ENCODE measurements at regions not wholly inside any gene's neighbourhood (a gene's known extent, or its start where the extent isn't known, plus 50 kb on each side); places are given as distances from the start of the nearest gene placed in this dataset.
A peak's percentile ranks its signal among the peaks of the same experiment; 100 is the strongest.

GRCh38 chr18:5604778-5605177, 61.0 kb upstream of the EPB41L3 start:
- Mint-ChIP-seq H3K36me3 (ENCODE audit: low read depth) (no peaks in the 10 kb centered on the region), H3K27me3 (ENCODE audit: insufficient read depth) (no peaks in the 10 kb centered on the region), H3K27ac (no peak overlapping the region), H3K4me3 (no peak overlapping the region), H3K4me1 (peaks cover 27% of the 10 kb centered on the region), H3K9me3 (no peaks in the 10 kb centered on the region)
- peak; percentile 60 for DNase-seq
- Histone ChIP-seq H3K9me3 (ENCODE audit: control insufficient read depth, low read length) (no peaks in the 10 kb centered on the region), H3K27ac (ENCODE audit: low read depth, low read length) (no peak overlapping the region), H3K27me3 (ENCODE audit: control insufficient read depth, insufficient read depth, low read length, poor library complexity, severe bottlenecking) (no peaks in the 10 kb centered on the region), H3K36me3 (ENCODE audit: control insufficient read depth, insufficient read depth, low read length) (no peaks in the 10 kb centered on the region), H3K4me1 (ENCODE audit: control insufficient read depth, insufficient read depth, low read length) (peaks cover 4% of the 10 kb centered on the region), H3K4me3 (ENCODE audit: low read length) (no peak overlapping the region), H3K9ac (ENCODE audit: extremely low read depth, low read length, poor library complexity, severe bottlenecking) (no peak overlapping the region)
- peak; percentile 65 for TF ChIP-seq CTCF (conservative IDR thresholded peaks at IDR 0.05)
- 70 to 82% methylated on average over 2 of the region's 2 CpGs for WGBS, 2 experiments (ENCODE audit: insufficient coverage in 1 of 2, insufficient read length in 1 of 2)

- Histone ChIP-seq H3K4me3 (ENCODE audit: low read length) (no peak overlapping the region), H3K4me1 (ENCODE audit: control insufficient read depth, insufficient read depth, low read length) (peaks cover 4% of the 10 kb centered on the region), H3K9me3 (ENCODE audit: control insufficient read depth, low read length) (no peaks in the 10 kb centered on the region), H3K36me3 (ENCODE audit: control insufficient read depth, insufficient read depth, low read length) (no peaks in the 10 kb centered on the region), H3K9ac (ENCODE audit: extremely low read depth, low read length, poor library complexity, severe bottlenecking) (no peak overlapping the region), H3K27me3 (ENCODE audit: control insufficient read depth, insufficient read depth, low read length, poor library complexity, severe bottlenecking) (no peaks in the 10 kb centered on the region), H3K27ac (ENCODE audit: low read depth, low read length) (no peak overlapping the region)
- WGBS, 2 experiments (ENCODE audit: insufficient coverage in 1 of 2, insufficient read length in 1 of 2) = 85 to 92% methylated on average over 4 to 6 of the region's 6 CpGs
- TF ChIP-seq CTCF (conservative IDR thresholded peaks at IDR 0.05) = no peak
- H3K4me3 Mint-ChIP-seq = no peak overlapping the region
- H3K27ac Mint-ChIP-seq = no peak overlapping the region
- no peaks in the 10 kb centered on the region for H3K36me3 Mint-ChIP-seq (ENCODE audit: low read depth)
- H3K27me3 Mint-ChIP-seq (ENCODE audit: insufficient read depth) = no peaks in the 10 kb centered on the region
- H3K9me3 Mint-ChIP-seq = no peaks in the 10 kb centered on the region
- H3K4me1 Mint-ChIP-seq = peaks cover 31% of the 10 kb centered on the region
- no peak for DNase-seq
Observed at GRCh38 chr18:5603153-5603552, 59.4 kb upstream of the EPB41L3 start.

GRCh38 chr18:5601188-5601624, 57.4 kb upstream of the EPB41L3 start:
- peaks cover 4% of the 10 kb centered on the region for H3K4me1 ChIP-seq (ENCODE audit: control insufficient read depth, insufficient read depth, low read length)
- H3K27me3 Mint-ChIP-seq (ENCODE audit: insufficient read depth) = no peaks in the 10 kb centered on the region
- peak; percentile 65 for DNase-seq
- H3K36me3 Mint-ChIP-seq (ENCODE audit: low read depth) = peaks cover 2% of the 10 kb centered on the region
- H3K27ac Mint-ChIP-seq = no peak overlapping the region
- TF ChIP-seq CTCF (conservative IDR thresholded peaks at IDR 0.05) = no peak
- no peaks in the 10 kb centered on the region for H3K9me3 Mint-ChIP-seq
- no peaks in the 10 kb centered on the region for H3K9me3 ChIP-seq (ENCODE audit: control insufficient read depth, low read length)
- no peak overlapping the region for H3K4me3 ChIP-seq (ENCODE audit: low read length)
- no peak overlapping the region for H3K4me3 Mint-ChIP-seq
- 93% methylated on average over 2 of the region's 2 CpGs; no CpG with 5 or more reads in 1 of the 2 experiments for WGBS, 2 experiments (ENCODE audit: insufficient coverage in 1 of 2, insufficient read length in 1 of 2)
- H3K27me3 ChIP-seq (ENCODE audit: control insufficient read depth, insufficient read depth, low read length, poor library complexity, severe bottlenecking) = no peaks in the 10 kb centered on the region
- no peaks in the 10 kb centered on the region for H3K36me3 ChIP-seq (ENCODE audit: control insufficient read depth, insufficient read depth, low read length)
- no peak overlapping the region for H3K9ac ChIP-seq (ENCODE audit: extremely low read depth, low read length, poor library complexity, severe bottlenecking)
- H3K27ac ChIP-seq (ENCODE audit: low read depth, low read length) = no peak overlapping the region
- H3K4me1 Mint-ChIP-seq = peaks cover 31% of the 10 kb centered on the region
